GM18507 (cell line): ENCODE measurements at regions not wholly inside any gene's neighbourhood (a gene's known extent, or its start where the extent isn't known, plus 50 kb on each side); places are given as distances from the start of the nearest gene placed in this dataset.
"Not testable (repeated sequence)": the region's sequence is repeated elsewhere in the genome, so short reads cannot be mapped to it uniquely, and the experiment has no call there.

Source experiments
- DNase-seq: peaks from one replicate; pipeline ENCODE4 v3.0.0; 2011; ENCODE audit warnings: low read depth; ENCODE audit not compliant: insufficient read length; ENCODE audit errors: extremely low spot score
- FAIRE-seq: peaks from 2 replicates; lab custom pipeline; 2011; peaks lifted over from hg19 to GRCh38; lab: Jason Lieb, UNC

DNA sequence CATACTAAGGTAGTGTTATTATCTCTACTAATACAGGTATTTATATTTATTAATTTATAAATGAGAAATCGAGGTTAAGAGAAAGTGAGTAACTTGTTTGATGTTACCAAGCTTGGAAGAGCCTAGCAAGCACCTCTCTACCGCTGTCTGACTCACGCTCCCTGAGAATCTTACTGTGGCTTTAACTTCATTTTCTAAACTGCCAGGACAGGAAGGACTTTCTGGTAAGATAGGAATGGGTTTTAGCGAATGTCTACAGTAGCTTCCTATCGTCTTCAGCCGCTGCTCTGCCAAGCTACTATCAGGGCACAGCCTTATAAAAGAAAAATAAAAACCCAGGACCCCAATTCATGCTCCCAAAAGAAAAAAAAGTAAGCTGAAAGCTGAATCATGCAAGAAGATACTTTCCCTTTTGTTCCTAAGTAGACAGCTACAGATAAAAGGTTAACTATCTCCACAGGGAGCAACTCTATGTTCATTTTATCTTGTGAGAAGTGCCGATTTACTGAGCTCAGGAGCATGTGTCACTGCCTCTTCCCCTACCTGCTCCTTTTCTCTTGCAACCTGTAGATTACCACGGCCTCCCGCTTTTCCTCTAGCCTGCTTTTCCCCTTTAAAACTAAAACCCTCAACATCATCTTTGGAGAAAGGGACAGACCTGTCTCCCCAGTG lies 60.2 kb downstream of the THNSL1 start:
- DNase-seq = no peak
- FAIRE-seq = no peak

- DNase-seq = no peak
Observed at GRCh38 chr10:25078658-25079431, 62.4 kb downstream of the THNSL1 start.

DNA sequence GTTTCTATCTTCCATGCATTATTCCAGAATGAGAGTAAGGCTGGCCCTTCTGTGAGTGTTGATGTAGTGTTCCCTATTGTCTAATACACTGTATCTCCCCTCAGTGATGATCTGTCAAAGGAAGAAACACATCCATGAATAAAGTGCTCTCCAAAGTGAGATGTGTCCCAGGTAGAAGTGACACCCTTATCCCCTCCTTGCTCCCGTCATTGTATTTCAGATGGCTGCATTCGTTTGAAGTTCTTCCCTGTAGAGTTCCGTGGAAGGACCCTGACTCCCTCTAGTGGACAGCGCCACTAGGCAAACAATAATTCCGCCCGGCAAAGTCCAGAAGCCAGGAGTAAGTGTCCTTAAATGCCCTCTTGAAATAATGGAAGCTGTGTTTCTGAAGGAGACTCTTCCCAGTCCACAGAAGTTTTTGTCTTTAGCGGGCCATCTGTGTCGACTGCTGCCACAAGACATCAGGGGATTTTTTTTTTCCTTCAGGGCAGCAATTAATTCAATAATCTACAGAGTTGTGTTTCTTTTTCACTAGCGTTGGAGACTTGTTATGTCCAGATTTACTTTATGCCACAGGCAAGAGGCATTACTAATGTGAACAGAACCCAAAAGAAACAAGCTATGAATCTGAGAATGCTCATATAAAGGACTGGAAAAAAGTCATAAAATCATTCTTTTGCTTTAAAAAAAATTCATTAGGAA lies 64.6 kb downstream of the THNSL1 start:
- peak; percentile 29 for DNase-seq

More at GRCh38 chr10:25078658-25079431, 62.4 kb downstream of the THNSL1 start:
- FAIRE-seq = no peak

GRCh38 chr10:25082276-25083204 lies 66.1 kb downstream of the THNSL1 start:
- no peak for FAIRE-seq

More for the DNA sequence above, 64.6 kb downstream of the THNSL1 start:
- FAIRE-seq = peak; percentile 73

GRCh38 chr10:25083546-25084111 lies 67.2 kb downstream of the THNSL1 start:
- FAIRE-seq (no peak), DNase-seq (no peak)

More at GRCh38 chr10:25082276-25083204, 66.1 kb downstream of the THNSL1 start:
- DNase-seq = no peak

GRCh38 chr10:25084447-25084846 lies 68.0 kb downstream of the THNSL1 start:
- no peak for FAIRE-seq
- DNase-seq = no peak

- DNase-seq = no peak
- FAIRE-seq = no peak
Observed at GRCh38 chr10:25094590-25094989, 78.2 kb downstream of the THNSL1 start.

DNA sequence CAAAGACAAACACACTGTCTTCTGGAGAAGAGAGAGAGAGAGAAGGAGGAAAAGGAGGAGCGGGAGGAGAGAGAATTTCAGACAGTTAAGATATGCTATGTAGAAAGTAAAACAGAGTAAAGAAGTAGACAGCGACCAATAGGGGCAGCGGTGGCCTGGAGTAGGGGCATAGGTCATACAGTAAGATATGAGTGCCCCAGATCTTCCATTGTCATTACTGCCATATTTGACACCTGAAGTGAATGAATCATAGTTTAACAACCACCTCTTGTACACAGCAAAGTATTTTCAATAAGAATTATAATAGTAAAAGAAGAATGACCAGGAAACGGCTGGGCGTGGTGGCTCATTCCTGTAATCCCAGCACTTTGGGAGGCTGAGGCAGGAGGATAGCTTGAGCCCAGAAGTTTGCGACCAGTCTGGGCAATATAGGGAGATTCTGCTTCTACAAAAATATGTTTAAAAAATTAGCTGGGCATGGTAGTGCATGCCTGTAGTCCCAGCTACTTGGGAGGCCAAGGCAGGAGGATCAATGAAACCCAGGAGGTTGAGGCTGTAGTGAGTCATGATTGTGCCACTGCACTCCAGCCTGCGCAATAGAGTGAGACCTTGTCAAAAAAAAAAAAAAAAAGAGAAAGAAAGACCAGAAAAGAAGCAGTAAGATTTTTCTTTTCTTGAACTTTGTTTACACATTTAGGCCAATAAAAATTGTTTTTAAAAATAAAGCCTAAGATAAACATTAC lies 77.0 kb upstream of the GPR158 start:
- DNase-seq = no peak
- no peak for FAIRE-seq

GRCh38 chr10:25100141-25100540 lies 74.7 kb upstream of the GPR158 start:
- DNase-seq = no peak
- FAIRE-seq = no peak

DNA sequence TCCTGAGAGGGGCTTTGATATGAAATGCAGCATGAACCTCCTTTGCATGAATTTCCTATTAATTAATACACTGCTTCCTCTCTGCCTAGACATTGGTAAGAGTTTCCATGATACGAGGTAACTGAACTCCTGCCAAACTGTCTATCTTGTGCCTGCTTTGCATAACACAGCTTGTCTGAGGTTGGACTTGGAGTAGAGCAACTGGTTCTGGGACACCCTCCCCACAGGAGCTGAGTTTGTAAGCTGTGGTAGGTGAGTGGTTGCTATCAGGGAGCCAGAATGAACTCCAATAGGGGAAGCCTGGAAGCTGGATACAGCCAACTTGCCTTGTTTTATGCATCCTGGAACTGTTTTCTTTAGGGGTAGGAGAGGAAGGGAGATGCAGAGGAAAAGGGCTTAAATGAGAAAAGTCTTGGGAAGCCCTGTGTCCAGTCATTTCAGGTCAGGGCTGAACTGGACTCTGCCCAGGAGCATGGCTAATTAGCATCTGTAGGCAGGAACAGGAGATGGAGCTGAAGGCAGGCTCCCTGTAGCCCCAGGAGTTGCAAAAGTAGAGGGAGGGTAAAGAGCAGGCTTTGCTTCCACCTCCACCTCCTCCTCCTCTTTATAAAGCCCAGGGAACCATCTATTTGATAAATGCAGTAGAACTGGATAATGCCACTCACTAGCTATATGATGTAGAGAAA lies 73.2 kb upstream of the GPR158 start:
- FAIRE-seq (no peak), DNase-seq (no peak)

DNA sequence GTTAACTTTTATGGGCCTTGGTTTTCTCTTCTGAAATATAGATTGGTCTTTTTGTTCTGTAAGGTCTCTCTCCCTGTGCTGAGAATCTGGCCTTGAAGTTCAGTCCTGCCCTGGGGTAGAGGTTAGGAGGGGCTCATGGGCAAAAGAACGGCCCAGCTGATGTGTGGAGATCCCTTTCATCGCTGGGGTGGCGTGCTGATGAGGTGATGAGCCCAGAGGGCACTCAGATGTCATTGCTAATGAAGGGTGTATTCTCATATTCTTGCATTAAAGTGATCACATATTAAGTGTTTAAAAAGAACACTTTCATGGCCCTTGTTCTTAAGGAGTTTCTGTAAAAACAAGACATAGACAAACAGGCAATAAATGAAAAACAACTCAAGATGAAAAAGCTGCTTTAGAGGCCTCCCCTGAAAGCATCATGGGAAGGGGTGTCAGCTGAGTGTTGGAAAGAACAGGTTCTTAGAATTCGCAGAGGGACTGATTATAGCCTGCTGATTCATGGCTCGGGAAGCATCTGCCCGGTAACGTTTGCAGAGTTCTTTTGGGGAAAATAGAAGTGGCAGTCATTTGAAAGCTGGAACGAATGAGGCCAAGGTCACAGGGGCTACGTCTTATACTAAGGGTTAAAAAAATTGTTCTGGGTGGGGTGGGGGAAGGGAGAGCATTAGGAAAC lies 72.5 kb upstream of the GPR158 start:
- no peak for DNase-seq
- FAIRE-seq = no peak

DNA sequence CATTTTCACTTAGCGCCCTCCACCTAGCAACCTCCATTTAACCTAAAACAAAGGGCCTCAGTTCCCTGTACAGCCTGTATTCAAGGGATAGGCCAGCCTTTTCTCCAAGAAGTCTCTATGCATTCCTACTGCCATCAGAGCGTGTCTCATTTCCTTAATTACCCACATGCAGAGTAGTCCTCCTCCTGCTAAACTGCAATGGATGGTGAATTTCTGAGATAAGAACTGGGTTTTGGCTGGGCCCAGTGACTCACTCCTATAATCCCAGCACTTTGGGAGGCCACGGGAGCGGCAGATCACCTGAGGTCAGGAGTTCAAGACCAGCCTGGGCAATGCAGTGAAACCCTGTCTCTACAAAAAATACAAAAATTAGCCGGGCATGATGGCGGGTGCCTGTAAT lies 71.1 kb upstream of the GPR158 start:
- no peak for FAIRE-seq
- no peak for DNase-seq

GRCh38 chr10:25104441-25104840 lies 70.4 kb upstream of the GPR158 start:
- FAIRE-seq = no peak
- no peak for DNase-seq

DNA sequence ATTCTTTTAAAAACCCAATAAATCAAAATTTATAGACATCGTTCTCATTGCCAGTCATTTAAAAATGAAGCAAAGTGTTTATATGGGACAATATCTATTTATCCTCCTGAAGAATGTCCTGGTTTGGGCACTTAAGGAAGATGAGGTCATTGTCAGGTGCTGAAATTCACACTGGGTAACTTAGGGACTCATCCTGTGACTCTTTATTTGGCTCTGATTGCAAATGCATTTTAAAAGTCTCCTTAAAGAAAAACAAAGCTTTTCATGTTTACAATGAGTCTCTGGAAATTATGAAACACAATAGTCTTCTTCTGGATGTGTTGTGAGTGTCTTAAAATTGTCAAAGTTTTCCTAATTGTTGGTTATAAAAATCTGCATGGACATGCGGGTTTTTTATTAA lies 69.5 kb upstream of the GPR158 start:
- no peak for DNase-seq
- FAIRE-seq = no peak

DNA sequence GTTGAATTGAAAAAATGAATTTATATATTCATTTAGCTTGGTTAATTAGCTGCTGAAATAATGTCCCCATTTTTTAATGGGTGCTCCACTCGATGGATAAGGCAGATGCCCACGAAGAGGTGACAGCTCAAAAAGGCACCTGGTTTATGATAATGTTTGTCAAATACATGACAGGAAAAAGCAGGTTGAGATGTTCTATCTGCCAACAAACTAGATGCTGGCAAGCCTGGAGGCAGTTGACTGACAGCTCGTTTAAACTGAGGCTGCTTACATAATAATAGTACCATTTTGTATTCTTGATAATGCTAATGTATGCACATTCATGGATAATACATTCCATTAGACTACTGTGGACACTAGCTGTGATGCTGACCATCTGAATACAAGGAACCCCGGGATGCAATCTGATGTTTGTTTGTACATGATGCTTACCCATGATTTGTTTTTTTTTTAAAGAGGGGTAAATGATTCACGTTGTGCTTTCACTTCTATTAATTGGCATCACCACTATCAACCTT lies 69.0 kb upstream of the GPR158 start:
- DNase-seq (no peak), FAIRE-seq (no peak)

- FAIRE-seq = no peak
- no peak for DNase-seq
Observed at GRCh38 chr10:25107756-25108155, 67.0 kb upstream of the GPR158 start.

DNA sequence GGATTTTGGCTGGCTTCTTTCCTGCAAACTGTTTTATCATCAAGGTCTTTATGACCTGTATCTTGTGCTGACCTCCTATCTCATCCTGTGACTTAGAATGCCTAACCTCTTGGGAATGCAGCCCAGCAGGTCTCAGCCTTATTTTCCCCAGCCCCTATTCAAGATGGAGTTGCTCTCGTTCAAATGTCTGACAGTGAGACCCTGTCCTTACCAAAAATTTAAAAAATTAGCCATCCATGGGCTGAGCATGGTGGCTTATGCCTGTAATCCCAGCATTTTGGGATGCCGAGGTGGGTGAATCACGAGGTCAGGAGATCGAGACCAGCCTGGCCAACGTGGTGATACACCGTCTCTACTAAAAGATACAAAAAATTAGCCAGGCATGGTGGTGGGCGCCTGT lies 64.9 kb upstream of the GPR158 start:
- FAIRE-seq, DNase-seq: not testable (repeated sequence)
